WTC11 (cell line): ENCODE measurements at regions not wholly inside any gene's neighbourhood (a gene's known extent, or its start where the extent isn't known, plus 50 kb on each side); places are given as distances from the start of the nearest gene placed in this dataset.

Experiments
- ATAC-seq: fragments of 200-7000 bp; cut with Tn5 transposase; 2 replicates; pipeline ENCODE4 v1.10.0; 2021; ENCODE audit warnings: mild to moderate bottlenecking, moderate library complexity
- CTCF ChIA-PET: fragments of 300-600 bp; sonication (Branson Sonifier 250); formaldehyde crosslinking; loops from one replicate; lab custom pipeline; 2021; ENCODE audit warnings: antibody characterized with exemption; lab: Charles Lee
- POLR2A ChIA-PET: fragments of 350-600 bp; sonication (Branson Sonifier 250); formaldehyde crosslinking; loops from one replicate; lab custom pipeline; 2021; ENCODE audit warnings: antibody characterized with exemption; lab: Charles Lee
- DNase-seq: peaks from one replicate; pipeline ENCODE4 v3.0.0; 2021; ENCODE audit warnings: low spot score
- H3K27ac Mint-ChIP-seq: 2 replicates; pipeline ENCODE4 v1.8.0; 2021; ENCODE audit warnings: mixed read lengths
- H3K27me3 Mint-ChIP-seq: 2 replicates; pipeline ENCODE4 v1.8.0; 2021; ENCODE audit warnings: low read depth, mild to moderate bottlenecking, moderate library complexity, mixed read lengths
- H3K36me3 Mint-ChIP-seq: 2 replicates; pipeline ENCODE4 v1.8.0; 2021; ENCODE audit warnings: mixed read lengths
- H3K4me1 Mint-ChIP-seq: 2 replicates; pipeline ENCODE4 v1.8.0; 2022; ENCODE audit warnings: mixed read lengths
- H3K4me3 Mint-ChIP-seq: 2 replicates; pipeline ENCODE4 v1.8.0; 2021; ENCODE audit warnings: mild to moderate bottlenecking, moderate library complexity, mixed read lengths
- H3K9me3 Mint-ChIP-seq: 2 replicates; pipeline ENCODE4 v1.8.0; 2021; ENCODE audit warnings: mixed read lengths
- CBFB ChIP-seq: sonication (generic); formaldehyde crosslinking; IDR thresholded peaks from 2 replicates; pipeline ENCODE4 v1.8.1; 2022; ENCODE audit warnings: mild to moderate bottlenecking, low read depth, missing genetic modification reagents
- CREB1 ChIP-seq: sonication (generic); formaldehyde crosslinking; IDR thresholded peaks from 2 replicates; pipeline ENCODE4 v1.8.0; 2023; ENCODE audit warnings: mild to moderate bottlenecking, missing genetic modification reagents
- GABPB1 ChIP-seq: sonication (generic); formaldehyde crosslinking; IDR thresholded peaks from 2 replicates; pipeline ENCODE4 v1.8.1; 2023; ENCODE audit warnings: mild to moderate bottlenecking, missing genetic modification reagents
- JUN ChIP-seq: sonication (generic); formaldehyde crosslinking; IDR thresholded peaks from 2 replicates; pipeline ENCODE4 v1.8.0; 2023; ENCODE audit warnings: mild to moderate bottlenecking, missing genetic modification reagents
- NFATC4 ChIP-seq: fragments of 250-450 bp; sonication (Bioruptor Pico); IDR thresholded peaks from 2 replicates; pipeline ENCODE4 v1.9.0; 2021; ENCODE audit warnings: mild to moderate bottlenecking
- NFE2L1 ChIP-seq: sonication (generic); formaldehyde crosslinking; IDR thresholded peaks from 2 replicates; pipeline ENCODE4 v1.8.1; 2023; ENCODE audit warnings: missing genetic modification reagents
- SMAD4 ChIP-seq: sonication (generic); formaldehyde crosslinking; IDR thresholded peaks from 2 replicates; pipeline ENCODE4 v1.8.0; 2022; ENCODE audit warnings: mild to moderate bottlenecking, missing genetic modification reagents
- SOX15 ChIP-seq: fragments of 250-450 bp; sonication (Bioruptor Pico); IDR thresholded peaks from 2 replicates; pipeline ENCODE4 v1.9.0; 2021; ENCODE audit warnings: mild to moderate bottlenecking
- TCF7 ChIP-seq: sonication (generic); formaldehyde crosslinking; IDR thresholded peaks from 2 replicates; pipeline ENCODE4 v1.8.0; 2022; ENCODE audit warnings: mild to moderate bottlenecking, low read depth, missing genetic modification reagents, moderate library complexity
- ZBTB21 ChIP-seq: sonication (generic); formaldehyde crosslinking; IDR thresholded peaks from 2 replicates; pipeline ENCODE4 v1.8.1; 2023; ENCODE audit warnings: mild to moderate bottlenecking, missing genetic modification reagents, borderline replicate concordance
- TF ChIP-seq, protein P1 (sequence below): sonication (generic); formaldehyde crosslinking; IDR thresholded peaks from 2 replicates; pipeline ENCODE4 v1.8.1; 2022; ENCODE audit warnings: mild to moderate bottlenecking, moderate library complexity, missing genetic modification reagents
- TF ChIP-seq, protein P2 (sequence below): sonication (generic); formaldehyde crosslinking; IDR thresholded peaks from 2 replicates; pipeline ENCODE4 v1.8.1; 2023; ENCODE audit warnings: mild to moderate bottlenecking, missing genetic modification reagents, moderate library complexity
- TF ChIP-seq, protein P3 (sequence below): fragments of 250-450 bp; sonication (Bioruptor Pico); IDR thresholded peaks from 2 replicates; pipeline ENCODE4 v1.9.0; 2021; ENCODE audit warnings: moderate library complexity, mild to moderate bottlenecking, inconsistent platforms, borderline replicate concordance
- TF ChIP-seq, protein P4 (sequence below): sonication (generic); formaldehyde crosslinking; IDR thresholded peaks from 2 replicates; pipeline ENCODE4 v1.8.1; 2022; ENCODE audit warnings: missing genetic modification reagents, borderline replicate concordance
- TF ChIP-seq, protein P5 (sequence below): sonication (generic); formaldehyde crosslinking; IDR thresholded peaks from 2 replicates; pipeline ENCODE4 v1.8.0; 2023; ENCODE audit warnings: mild to moderate bottlenecking, missing genetic modification reagents
- TF ChIP-seq, protein P6 (sequence below): fragments of 250-450 bp; sonication (Bioruptor Pico); IDR thresholded peaks from 2 replicates; pipeline ENCODE4 v2.1.2; 2022; ENCODE audit warnings: mild to moderate bottlenecking, moderate library complexity

DNA sequence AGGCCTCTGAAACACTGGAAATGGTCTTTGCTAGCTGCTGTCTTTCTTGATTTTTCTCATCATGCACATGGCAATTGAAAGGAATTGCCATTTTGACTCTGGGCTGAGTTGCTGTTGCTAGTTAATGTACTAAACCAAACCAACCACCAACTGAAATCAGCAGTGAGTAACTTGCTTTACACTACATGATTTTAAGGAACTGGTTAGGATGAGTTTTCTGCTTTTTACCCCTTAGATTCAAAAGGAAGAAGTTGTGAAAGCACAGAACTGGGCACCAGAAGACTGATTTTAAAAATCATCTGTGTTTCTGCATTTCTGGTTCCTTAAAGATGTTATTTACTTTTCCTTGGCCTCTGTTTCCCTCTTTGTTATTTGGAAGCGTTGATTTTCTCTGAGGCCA lies 361.9 kb downstream of the HLX start:
- 0 out of 2 replicates have a peak, but pooled peaks cover 4% of the 10 kb centered on the region for H3K9me3 Mint-ChIP-seq
- ATAC-seq (no peak), DNase-seq (no peak)
- POLR2A ChIA-PET, result no interaction called here
- no peaks in the 10 kb centered on the region for H3K36me3 Mint-ChIP-seq
- CTCF ChIA-PET, result no interaction called here
- no peaks in the 10 kb centered on the region for H3K4me1 Mint-ChIP-seq
- H3K27ac Mint-ChIP-seq, result no peak overlapping the region; the same call in 1 of the 2 replicates
- no peak for TF ChIP-seq JUN
- no peak for TF ChIP-seq TCF7 (CRISPR knock-in tag)
- TF ChIP-seq GABPB1 (CRISPR knock-in tag), result no peak
- no peak for TF ChIP-seq SMAD4 (CRISPR knock-in tag)
- TF ChIP-seq, protein P1, sequence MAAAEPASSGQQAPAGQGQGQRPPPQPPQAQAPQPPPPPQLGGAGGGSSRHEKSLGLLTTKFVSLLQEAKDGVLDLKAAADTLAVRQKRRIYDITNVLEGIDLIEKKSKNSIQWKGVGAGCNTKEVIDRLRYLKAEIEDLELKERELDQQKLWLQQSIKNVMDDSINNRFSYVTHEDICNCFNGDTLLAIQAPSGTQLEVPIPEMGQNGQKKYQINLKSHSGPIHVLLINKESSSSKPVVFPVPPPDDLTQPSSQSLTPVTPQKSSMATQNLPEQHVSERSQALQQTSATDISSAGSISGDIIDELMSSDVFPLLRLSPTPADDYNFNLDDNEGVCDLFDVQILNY (CRISPR knock-in tag), result no peak
- TF ChIP-seq, protein P2, sequence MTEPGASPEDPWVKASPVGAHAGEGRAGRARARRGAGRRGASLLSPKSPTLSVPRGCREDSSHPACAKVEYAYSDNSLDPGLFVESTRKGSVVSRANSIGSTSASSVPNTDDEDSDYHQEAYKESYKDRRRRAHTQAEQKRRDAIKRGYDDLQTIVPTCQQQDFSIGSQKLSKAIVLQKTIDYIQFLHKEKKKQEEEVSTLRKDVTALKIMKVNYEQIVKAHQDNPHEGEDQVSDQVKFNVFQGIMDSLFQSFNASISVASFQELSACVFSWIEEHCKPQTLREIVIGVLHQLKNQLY (CRISPR knock-in tag), result no peak
- no peak for TF ChIP-seq NFATC4 (CRISPR knock-in tag)
- TF ChIP-seq CREB1 (CRISPR knock-in tag), result no peak
- no peak for TF ChIP-seq CBFB (CRISPR knock-in tag)
- TF ChIP-seq, protein P3, sequence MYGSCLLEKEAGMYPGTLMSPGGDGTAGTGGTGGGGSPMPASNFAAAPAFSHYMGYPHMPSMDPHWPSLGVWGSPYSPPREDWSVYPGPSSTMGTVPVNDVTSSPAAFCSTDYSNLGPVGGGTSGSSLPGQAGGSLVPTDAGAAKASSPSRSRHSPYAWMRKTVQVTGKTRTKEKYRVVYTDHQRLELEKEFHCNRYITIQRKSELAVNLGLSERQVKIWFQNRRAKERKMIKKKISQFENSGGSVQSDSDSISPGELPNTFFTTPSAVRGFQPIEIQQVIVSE (CRISPR knock-in tag), result no peak
- no peak for TF ChIP-seq NFE2L1 (CRISPR knock-in tag)
- no peak for TF ChIP-seq SOX15
- TF ChIP-seq, protein P4, sequence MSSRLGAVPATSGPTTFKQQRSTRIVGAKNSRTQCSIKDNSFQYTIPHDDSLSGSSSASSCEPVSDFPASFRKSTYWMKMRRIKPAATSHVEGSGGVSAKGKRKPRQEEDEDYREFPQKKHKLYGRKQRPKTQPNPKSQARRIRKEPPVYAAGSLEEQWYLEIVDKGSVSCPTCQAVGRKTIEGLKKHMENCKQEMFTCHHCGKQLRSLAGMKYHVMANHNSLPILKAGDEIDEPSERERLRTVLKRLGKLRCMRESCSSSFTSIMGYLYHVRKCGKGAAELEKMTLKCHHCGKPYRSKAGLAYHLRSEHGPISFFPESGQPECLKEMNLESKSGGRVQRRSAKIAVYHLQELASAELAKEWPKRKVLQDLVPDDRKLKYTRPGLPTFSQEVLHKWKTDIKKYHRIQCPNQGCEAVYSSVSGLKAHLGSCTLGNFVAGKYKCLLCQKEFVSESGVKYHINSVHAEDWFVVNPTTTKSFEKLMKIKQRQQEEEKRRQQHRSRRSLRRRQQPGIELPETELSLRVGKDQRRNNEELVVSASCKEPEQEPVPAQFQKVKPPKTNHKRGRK, result no peak
- no peaks in the 10 kb centered on the region for H3K27me3 Mint-ChIP-seq
- no peak overlapping the region for H3K4me3 Mint-ChIP-seq

DNA sequence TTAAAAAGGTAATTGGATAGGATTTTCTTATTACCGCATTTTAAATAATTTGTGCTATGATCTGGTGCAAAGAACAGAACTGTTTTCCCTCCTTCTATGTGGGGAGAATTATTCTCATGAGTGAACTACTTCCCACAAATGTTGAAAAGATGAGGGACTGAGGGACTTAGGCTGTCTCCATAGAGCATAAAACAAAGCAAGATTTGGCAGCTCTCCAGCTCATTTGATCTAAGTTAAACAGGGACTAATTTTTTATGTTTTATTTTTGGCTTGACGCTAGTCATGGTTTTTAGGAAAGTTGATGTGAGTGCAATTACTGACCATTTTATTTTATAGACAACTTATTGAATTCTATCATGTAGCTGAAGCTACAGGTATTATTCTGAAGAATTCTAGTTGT lies 362.3 kb downstream of the HLX start:
- no peak overlapping the region for H3K27ac Mint-ChIP-seq
- no peaks in the 10 kb centered on the region for H3K27me3 Mint-ChIP-seq
- H3K4me1 Mint-ChIP-seq, result no peaks in the 10 kb centered on the region
- POLR2A ChIA-PET, result no interaction called here
- no peak overlapping the region for H3K4me3 Mint-ChIP-seq
- TF ChIP-seq, protein P5, sequence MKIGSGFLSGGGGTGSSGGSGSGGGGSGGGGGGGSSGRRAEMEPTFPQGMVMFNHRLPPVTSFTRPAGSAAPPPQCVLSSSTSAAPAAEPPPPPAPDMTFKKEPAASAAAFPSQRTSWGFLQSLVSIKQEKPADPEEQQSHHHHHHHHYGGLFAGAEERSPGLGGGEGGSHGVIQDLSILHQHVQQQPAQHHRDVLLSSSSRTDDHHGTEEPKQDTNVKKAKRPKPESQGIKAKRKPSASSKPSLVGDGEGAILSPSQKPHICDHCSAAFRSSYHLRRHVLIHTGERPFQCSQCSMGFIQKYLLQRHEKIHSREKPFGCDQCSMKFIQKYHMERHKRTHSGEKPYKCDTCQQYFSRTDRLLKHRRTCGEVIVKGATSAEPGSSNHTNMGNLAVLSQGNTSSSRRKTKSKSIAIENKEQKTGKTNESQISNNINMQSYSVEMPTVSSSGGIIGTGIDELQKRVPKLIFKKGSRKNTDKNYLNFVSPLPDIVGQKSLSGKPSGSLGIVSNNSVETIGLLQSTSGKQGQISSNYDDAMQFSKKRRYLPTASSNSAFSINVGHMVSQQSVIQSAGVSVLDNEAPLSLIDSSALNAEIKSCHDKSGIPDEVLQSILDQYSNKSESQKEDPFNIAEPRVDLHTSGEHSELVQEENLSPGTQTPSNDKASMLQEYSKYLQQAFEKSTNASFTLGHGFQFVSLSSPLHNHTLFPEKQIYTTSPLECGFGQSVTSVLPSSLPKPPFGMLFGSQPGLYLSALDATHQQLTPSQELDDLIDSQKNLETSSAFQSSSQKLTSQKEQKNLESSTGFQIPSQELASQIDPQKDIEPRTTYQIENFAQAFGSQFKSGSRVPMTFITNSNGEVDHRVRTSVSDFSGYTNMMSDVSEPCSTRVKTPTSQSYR (CRISPR knock-in tag), result no peak
- TF ChIP-seq, protein P6, sequence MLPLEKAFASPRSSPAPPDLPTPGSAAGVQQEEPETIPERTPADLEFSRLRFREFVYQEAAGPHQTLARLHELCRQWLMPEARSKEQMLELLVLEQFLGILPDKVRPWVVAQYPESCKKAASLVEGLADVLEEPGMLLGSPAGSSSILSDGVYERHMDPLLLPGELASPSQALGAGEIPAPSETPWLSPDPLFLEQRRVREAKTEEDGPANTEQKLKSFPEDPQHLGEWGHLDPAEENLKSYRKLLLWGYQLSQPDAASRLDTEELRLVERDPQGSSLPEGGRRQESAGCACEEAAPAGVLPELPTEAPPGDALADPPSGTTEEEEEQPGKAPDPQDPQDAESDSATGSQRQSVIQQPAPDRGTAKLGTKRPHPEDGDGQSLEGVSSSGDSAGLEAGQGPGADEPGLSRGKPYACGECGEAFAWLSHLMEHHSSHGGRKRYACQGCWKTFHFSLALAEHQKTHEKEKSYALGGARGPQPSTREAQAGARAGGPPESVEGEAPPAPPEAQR (CRISPR knock-in tag), result no peak
- TF ChIP-seq NFATC4 (CRISPR knock-in tag), result no peak
- TF ChIP-seq, protein P3 (CRISPR knock-in tag), result no peak
- no peak for TF ChIP-seq ZBTB21
- TF ChIP-seq NFE2L1 (CRISPR knock-in tag), result no peak
- no peak for ATAC-seq
- CTCF ChIA-PET, result no interaction called here
- DNase-seq, result no peak
- H3K36me3 Mint-ChIP-seq, result no peaks in the 10 kb centered on the region
- 0 out of 2 replicates have a peak, but pooled peaks cover 4% of the 10 kb centered on the region for H3K9me3 Mint-ChIP-seq
